Sigmoid colon (tissue), 6 donors: ENCODE measurements at regions not wholly inside any gene's neighbourhood (a gene's known extent, or its start where the extent isn't known, plus 50 kb on each side); places are given as distances from the start of the nearest gene placed in this dataset.

Source experiments
- DNase-seq: peaks from one replicate; pipeline ENCODE4 v3.0.0-alpha.2; 2019
- H3K27ac ChIP-seq, 4 donors: fragments of 200-600 bp; sonication (generic); one replicate each; pipeline ENCODE4 v1.5.1; 2016 to 2019; ENCODE audit warnings: mild to moderate bottlenecking in 1 of 4
- H3K27me3 ChIP-seq, 3 donors: fragments of 200-600 bp; sonication (generic); one replicate each; pipeline ENCODE4 v1.5.1; 2019; ENCODE audit warnings: mild to moderate bottlenecking in 1 of 3
- H3K36me3 ChIP-seq, 4 donors: fragments of 200-600 bp; sonication (generic); one replicate each; pipeline ENCODE4 v1.5.1; 2016 to 2019
- H3K4me1 ChIP-seq, 4 donors: fragments of 200-600 bp; sonication (generic); one replicate each; pipeline ENCODE4 v1.5.1; 2017 to 2019
- H3K4me3 ChIP-seq, 4 donors: fragments of 200-600 bp; sonication (generic); one replicate each; pipeline ENCODE4 v1.5.1; 2017 to 2019; ENCODE audit warnings: mild to moderate bottlenecking in 2 of 4, moderate library complexity in 1 of 4
- H3K9me3 ChIP-seq, 4 donors: fragments of 200-600 bp in 3 of 4; sonication (generic) in 3 of 4; one replicate each; pipeline versions ENCODE4 v1.5.1 to v1.6.1; 2013 to 2019
- CTCF ChIP-seq, 4 experiments: fragments of 450-650 bp in 3 of 4; fragments of 200-600 bp in 1 of 4; IDR thresholded peaks; one replicate each; pipeline ENCODE4 v1.5.1; 2016 to 2019; ENCODE audit warnings: antibody characterized with exemption in 4 of 4, mild to moderate bottlenecking in 3 of 4, moderate library complexity in 2 of 4
- EP300 ChIP-seq, 4 donors: sonication (generic); formaldehyde crosslinking; IDR thresholded peaks; one replicate each; pipeline ENCODE4 v1.6.1; 2017; ENCODE audit warnings: antibody characterized with exemption in 4 of 4
- POLR2A ChIP-seq, 2 donors: fragments of 450-650 bp; IDR thresholded peaks; one replicate each; pipeline ENCODE4 v1.6.1; 2016; ENCODE audit warnings: antibody characterized with exemption in 2 of 2, mild to moderate bottlenecking in 2 of 2, moderate library complexity in 2 of 2
- POLR2AphosphoS5 ChIP-seq, 4 donors: sonication (generic); formaldehyde crosslinking; IDR thresholded peaks; one replicate each; pipeline ENCODE4 v1.6.1; 2017; ENCODE audit warnings: antibody characterized with exemption in 4 of 4
- WGBS, 2 donors: extraction: QIAGEN DNeasy Blood & Tissue Kit; methylation state at CpG; one replicate each; pipeline ENCODE4 v1.1.7; 2013; 5-methylcytosine and 5-hydroxymethylcytosine counted together
- intact Hi-C: fragments of 100-400 bp; cut with DNase I; formaldehyde crosslinking; loops from one replicate; pipeline ENCODE4 v1.15.1; 2023
- donor health status: healthy with polysubstance abuse.
- donor health status: healthy.

- no peaks in the 10 kb centered on the region for H3K36me3 ChIP-seq
- intact Hi-C loops = no loop called here
- no peaks in the 10 kb centered on the region for H3K27me3 ChIP-seq
- TF ChIP-seq POLR2AphosphoS5 (IDR thresholded peaks at IDR 0.05) (no peak), EP300 (IDR thresholded peaks at IDR 0.05) (no peak), CTCF (IDR thresholded peaks at IDR 0.05) (no peak), POLR2A (IDR thresholded peaks at IDR 0.05) (no peak)
- H3K27ac ChIP-seq = no peak overlapping the region
- no peak overlapping the region for H3K4me3 ChIP-seq
- H3K9me3 ChIP-seq = no peaks in the 10 kb centered on the region
- no peak for DNase-seq
- WGBS, 2 donors = 84 to 88% methylated on average over 12 of the region's 12 CpGs
- H3K4me1 ChIP-seq = no peaks in the 10 kb centered on the region
These were observed 1578.8 kb upstream of the RAG2 start for GRCh38 chr11:38176686-38177322.

- TF ChIP-seq POLR2A (IDR thresholded peaks at IDR 0.05) (no peak), POLR2AphosphoS5 (IDR thresholded peaks at IDR 0.05) (no peak), EP300 (IDR thresholded peaks at IDR 0.05) (no peak), CTCF (IDR thresholded peaks at IDR 0.05) (no peak)
- 78 to 80% methylated on average over 8 of the region's 8 CpGs for WGBS, 2 donors
- Histone ChIP-seq H3K27me3 (no peaks in the 10 kb centered on the region), H3K4me1 (peaks cover 0 to 6% (median 3%) of the 10 kb centered on the region in 4 donors), H3K27ac (no peak overlapping the region), H3K4me3 (no peak overlapping the region), H3K9me3 (no peaks in the 10 kb centered on the region), H3K36me3 (no peaks in the 10 kb centered on the region)
- intact Hi-C loops = no loop called here
- no peak for DNase-seq
These were observed 1575.6 kb upstream of the RAG2 start for GRCh38 chr11:38173676-38174075.

- Histone ChIP-seq H3K27me3 (no peaks in the 10 kb centered on the region), H3K4me3 (no peak overlapping the region), H3K4me1 (peaks cover 0 to 6% (median 3%) of the 10 kb centered on the region in 4 donors), H3K9me3 (no peaks in the 10 kb centered on the region), H3K36me3 (no peaks in the 10 kb centered on the region), H3K27ac (no peak overlapping the region)
- no peak for DNase-seq
- TF ChIP-seq POLR2AphosphoS5 (IDR thresholded peaks at IDR 0.05) = no peak
- no peak for TF ChIP-seq POLR2A (IDR thresholded peaks at IDR 0.05)
- no peak for TF ChIP-seq CTCF (IDR thresholded peaks at IDR 0.05)
- TF ChIP-seq EP300 (IDR thresholded peaks at IDR 0.05) = no peak
- WGBS, 2 donors = 34 to 61% methylated on average over 1 of the region's 1 CpG
- intact Hi-C loops = no loop called here
These were observed 1571.2 kb upstream of the RAG2 start for GRCh38 chr11:38169286-38169685.

GRCh38 chr11:38163526-38163925, 1565.5 kb upstream of the RAG2 start:
- no peak for DNase-seq
- no peaks in the 10 kb centered on the region for H3K9me3 ChIP-seq
- no peaks in the 10 kb centered on the region for H3K27me3 ChIP-seq
- intact Hi-C loops = no loop called here
- H3K4me3 ChIP-seq = no peak overlapping the region
- H3K4me1 ChIP-seq = no peaks in the 10 kb centered on the region
- H3K27ac ChIP-seq = no peak overlapping the region
- no peaks in the 10 kb centered on the region for H3K36me3 ChIP-seq
- TF ChIP-seq CTCF (IDR thresholded peaks at IDR 0.05) (no peak), POLR2AphosphoS5 (IDR thresholded peaks at IDR 0.05) (no peak), POLR2A (IDR thresholded peaks at IDR 0.05) (no peak), EP300 (IDR thresholded peaks at IDR 0.05) (no peak)

GRCh38 chr11:38160433-38160832, 1562.4 kb upstream of the RAG2 start:
- TF ChIP-seq POLR2A (IDR thresholded peaks at IDR 0.05) = no peak
- TF ChIP-seq POLR2AphosphoS5 (IDR thresholded peaks at IDR 0.05) = no peak
- no peak for TF ChIP-seq CTCF (IDR thresholded peaks at IDR 0.05)
- TF ChIP-seq EP300 (IDR thresholded peaks at IDR 0.05) = no peak
- intact Hi-C loops = no loop called here
- Histone ChIP-seq H3K36me3 (no peaks in the 10 kb centered on the region), H3K4me3 (no peak overlapping the region), H3K4me1 (no peaks in the 10 kb centered on the region), H3K27ac (no peak overlapping the region), H3K27me3 (no peaks in the 10 kb centered on the region), H3K9me3 (no peaks in the 10 kb centered on the region)
- DNase-seq = no peak
